Astrocyte (in vitro differentiated cells and primary cell): ENCODE measurements at regions not wholly inside any gene's neighbourhood (a gene's known extent, or its start where the extent isn't known, plus 50 kb on each side); places are given as distances from the start of the nearest gene placed in this dataset.

Experiments used
- DNase-seq: peaks from one replicate; pipeline ENCODE4 v3.0.0-alpha.2; 2010; ENCODE audit warnings: low read depth
- FAIRE-seq: peaks from 2 replicates; lab custom pipeline; 2011; peaks lifted over from hg19 to GRCh38; lab: Jason Lieb, UNC
- H2AFZ ChIP-seq: 2 replicates; pipeline ENCODE4 v1.6.0; 2012; ENCODE audit warnings: low read depth, low read length, inconsistent platforms
- H3K27ac ChIP-seq: 2 replicates; pipeline ENCODE4 v1.5.1; 2011; ENCODE audit warnings: low read depth, low read length, inconsistent platforms
- H3K27me3 ChIP-seq: 2 replicates; pipeline ENCODE4 v1.6.0; 2011; ENCODE audit warnings: low read length, inconsistent platforms; ENCODE audit not compliant: insufficient read depth
- H3K36me3 ChIP-seq: 2 replicates; pipeline ENCODE4 v1.5.1; 2011; ENCODE audit warnings: low read length, inconsistent platforms; ENCODE audit not compliant: insufficient read depth
- H3K4me1 ChIP-seq: 2 replicates; pipeline ENCODE4 v1.5.1; 2011; ENCODE audit warnings: low read length, inconsistent platforms; ENCODE audit not compliant: insufficient read depth
- H3K4me2 ChIP-seq: 2 replicates; pipeline ENCODE4 v1.6.0; 2012; ENCODE audit warnings: low read length, inconsistent platforms
- H3K4me3 ChIP-seq: 2 replicates; pipeline ENCODE4 v1.5.1; 2011; ENCODE audit warnings: low read depth, mild to moderate bottlenecking, low read length, inconsistent platforms; ENCODE audit not compliant: insufficient read depth
- H3K79me2 ChIP-seq: 2 replicates; pipeline ENCODE4 v1.6.0; 2012; ENCODE audit warnings: mild to moderate bottlenecking, low read length, inconsistent platforms; ENCODE audit not compliant: insufficient read depth
- H3K9ac ChIP-seq: 2 replicates; pipeline ENCODE4 v1.6.0; 2012; ENCODE audit warnings: mild to moderate bottlenecking, low read length, inconsistent platforms
- H3K9me3 ChIP-seq: 2 replicates; pipeline ENCODE4 v1.5.1; 2012; ENCODE audit warnings: low read depth, mild to moderate bottlenecking, low read length, inconsistent platforms; ENCODE audit not compliant: insufficient read depth
- H4K20me1 ChIP-seq: 2 replicates; pipeline ENCODE4 v1.6.0; 2012; ENCODE audit warnings: low read length, inconsistent platforms; ENCODE audit not compliant: insufficient read depth
- H3K27ac Mint-ChIP-seq: one replicate; pipeline ENCODE4 v1.8.0; 2021; ENCODE audit warnings: mild to moderate bottlenecking, mixed read lengths; ENCODE audit not compliant: unreplicated experiment
- H3K27me3 Mint-ChIP-seq: one replicate; pipeline ENCODE4 v1.8.0; 2021; ENCODE audit warnings: low read depth, mixed read lengths; ENCODE audit not compliant: unreplicated experiment
- H3K36me3 Mint-ChIP-seq: one replicate; pipeline ENCODE4 v1.8.0; 2021; ENCODE audit warnings: low read depth, mixed read lengths; ENCODE audit not compliant: unreplicated experiment
- H3K4me1 Mint-ChIP-seq: one replicate; pipeline ENCODE4 v1.8.0; 2021; ENCODE audit warnings: low read depth, mixed read lengths; ENCODE audit not compliant: unreplicated experiment
- H3K4me3 Mint-ChIP-seq: one replicate; pipeline ENCODE4 v1.8.0; 2021; ENCODE audit warnings: mild to moderate bottlenecking, moderate library complexity, mixed read lengths; ENCODE audit not compliant: unreplicated experiment
- H3K9me3 Mint-ChIP-seq: one replicate; pipeline ENCODE4 v1.8.0; 2021; ENCODE audit warnings: mild to moderate bottlenecking, mixed read lengths; ENCODE audit not compliant: unreplicated experiment
- EZH2 ChIP-seq: IDR thresholded peaks from 2 replicates; pipeline ENCODE4 v1.6.1; 2012; ENCODE audit warnings: mild to moderate bottlenecking, low read length, inconsistent platforms; ENCODE audit not compliant: insufficient read depth
- TF ChIP-seq, protein P1 (sequence below): IDR thresholded peaks from 2 replicates; pipeline ENCODE4 v1.5.1; 2011; ENCODE audit warnings: low read depth, mild to moderate bottlenecking, inconsistent platforms, low read length, moderate library complexity; ENCODE audit not compliant: insufficient read depth

DNA sequence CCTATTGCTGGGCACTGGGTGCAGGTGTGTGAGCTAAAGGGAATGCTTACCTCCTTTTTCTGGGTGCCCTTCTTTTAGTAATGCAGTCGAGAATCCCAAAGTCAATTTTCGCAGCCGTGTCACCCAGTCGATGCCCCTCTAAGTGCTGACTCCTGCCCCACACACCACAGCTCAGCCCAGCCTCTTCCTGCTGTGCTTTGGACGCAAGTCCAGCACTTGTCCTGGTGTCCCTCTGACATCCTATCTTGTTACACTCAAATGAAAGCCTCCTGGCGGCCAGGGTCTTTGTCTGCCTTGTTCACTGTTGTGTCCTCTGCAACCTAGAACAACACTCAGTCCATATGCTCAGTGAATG is 58.5 kb upstream of the RUNX3 start:
- no peaks in the 10 kb centered on the region for H3K9me3 ChIP-seq
- FAIRE-seq, result no peak
- no peaks in the 10 kb centered on the region for H3K4me1 ChIP-seq
- H3K27me3 ChIP-seq, result peaks cover 29% of the 10 kb centered on the region
- no peaks in the 10 kb centered on the region for H3K36me3 Mint-ChIP-seq
- no peak overlapping the region for H3K9ac ChIP-seq
- no peak overlapping the region for H3K27ac Mint-ChIP-seq
- H3K4me3 ChIP-seq, result no peak overlapping the region
- peaks cover 13% of the 10 kb centered on the region for H3K9me3 Mint-ChIP-seq
- H3K4me3 Mint-ChIP-seq, result no peak overlapping the region
- H3K27ac ChIP-seq, result no peak overlapping the region
- no peak overlapping the region for H3K4me2 ChIP-seq
- no peak for TF ChIP-seq EZH2
- TF ChIP-seq, protein P1, sequence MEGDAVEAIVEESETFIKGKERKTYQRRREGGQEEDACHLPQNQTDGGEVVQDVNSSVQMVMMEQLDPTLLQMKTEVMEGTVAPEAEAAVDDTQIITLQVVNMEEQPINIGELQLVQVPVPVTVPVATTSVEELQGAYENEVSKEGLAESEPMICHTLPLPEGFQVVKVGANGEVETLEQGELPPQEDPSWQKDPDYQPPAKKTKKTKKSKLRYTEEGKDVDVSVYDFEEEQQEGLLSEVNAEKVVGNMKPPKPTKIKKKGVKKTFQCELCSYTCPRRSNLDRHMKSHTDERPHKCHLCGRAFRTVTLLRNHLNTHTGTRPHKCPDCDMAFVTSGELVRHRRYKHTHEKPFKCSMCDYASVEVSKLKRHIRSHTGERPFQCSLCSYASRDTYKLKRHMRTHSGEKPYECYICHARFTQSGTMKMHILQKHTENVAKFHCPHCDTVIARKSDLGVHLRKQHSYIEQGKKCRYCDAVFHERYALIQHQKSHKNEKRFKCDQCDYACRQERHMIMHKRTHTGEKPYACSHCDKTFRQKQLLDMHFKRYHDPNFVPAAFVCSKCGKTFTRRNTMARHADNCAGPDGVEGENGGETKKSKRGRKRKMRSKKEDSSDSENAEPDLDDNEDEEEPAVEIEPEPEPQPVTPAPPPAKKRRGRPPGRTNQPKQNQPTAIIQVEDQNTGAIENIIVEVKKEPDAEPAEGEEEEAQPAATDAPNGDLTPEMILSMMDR, result no peak
- peaks cover 37% of the 10 kb centered on the region for H3K27me3 Mint-ChIP-seq
- peaks cover 5% of the 10 kb centered on the region for H3K4me1 Mint-ChIP-seq
- DNase-seq, result no peak
- H2AFZ ChIP-seq, result no peak overlapping the region
- H4K20me1 ChIP-seq, result no peaks in the 10 kb centered on the region
- no peaks in the 10 kb centered on the region for H3K36me3 ChIP-seq
- no peaks in the 10 kb centered on the region for H3K79me2 ChIP-seq

DNA sequence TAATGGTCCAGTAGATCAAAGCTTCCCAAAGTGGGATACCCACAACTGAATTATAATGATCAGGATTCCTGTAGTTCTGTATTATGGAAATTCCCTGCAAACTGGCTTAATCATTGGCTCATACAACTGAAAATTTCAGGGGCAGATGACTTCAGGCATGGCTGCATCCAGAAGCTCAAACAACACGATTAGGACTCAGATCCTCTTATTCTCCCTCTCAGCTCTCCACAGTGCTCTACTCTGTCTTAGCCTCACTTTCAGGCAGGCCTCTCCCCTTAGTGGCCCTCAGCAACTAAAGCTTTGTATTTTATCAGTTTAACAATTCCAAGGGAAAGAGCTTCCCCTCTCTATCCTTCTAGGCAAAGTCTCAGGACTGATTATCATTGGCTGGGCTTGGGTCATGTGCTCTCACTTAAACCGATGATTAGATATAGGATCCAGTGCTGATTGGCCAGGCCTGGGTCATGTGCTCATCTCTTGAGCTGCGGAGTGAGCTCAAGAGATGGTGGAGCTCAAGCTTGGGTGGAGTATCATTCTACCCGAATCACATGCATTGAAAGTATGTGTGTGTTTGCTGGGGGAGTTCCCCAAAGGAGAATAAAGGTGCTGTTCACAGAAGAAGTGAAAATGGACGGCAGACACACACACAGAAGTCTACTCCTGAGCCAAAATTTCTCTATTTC is 57.9 kb upstream of the RUNX3 start:
- Histone ChIP-seq H3K4me1 (no peaks in the 10 kb centered on the region), H3K27me3 (peaks cover 25% of the 10 kb centered on the region)
- no peak for FAIRE-seq

DNA sequence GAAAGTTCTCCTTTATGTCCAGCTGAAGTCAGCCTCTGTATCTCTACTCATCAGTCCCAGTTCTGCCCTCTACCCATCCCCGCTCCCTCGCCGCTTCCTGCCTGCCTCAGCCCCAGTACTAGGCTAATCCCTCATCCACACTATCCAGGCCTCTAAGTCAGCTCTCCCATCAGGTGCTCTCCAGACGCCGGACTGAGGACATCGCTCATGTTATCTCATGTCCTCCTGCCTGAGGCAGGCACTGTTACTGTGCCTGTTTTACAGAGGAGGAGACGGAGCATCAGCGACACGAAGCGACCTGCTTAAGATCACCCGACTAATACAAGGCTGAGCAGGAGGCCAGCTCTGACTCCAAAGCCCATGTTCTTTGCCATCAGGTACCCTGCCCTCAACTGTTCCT is 57.3 kb upstream of the RUNX3 start:
- DNase-seq (no peak), FAIRE-seq (no peak)
- Mint-ChIP-seq H3K4me3 (no peak overlapping the region), H3K36me3 (peaks cover 2% of the 10 kb centered on the region), H3K9me3 (peaks cover 10% of the 10 kb centered on the region), H3K27ac (no peak overlapping the region), H3K27me3 (peaks cover 39% of the 10 kb centered on the region), H3K4me1 (peaks cover 8% of the 10 kb centered on the region)
- Histone ChIP-seq H4K20me1 (no peaks in the 10 kb centered on the region), H3K27ac (no peak overlapping the region), H3K4me2 (no peak overlapping the region), H3K9ac (no peak overlapping the region), H3K4me3 (no peak overlapping the region), H3K9me3 (no peaks in the 10 kb centered on the region), H3K4me1 (no peaks in the 10 kb centered on the region), H3K79me2 (no peaks in the 10 kb centered on the region), H3K27me3 (peaks cover 25% of the 10 kb centered on the region), H3K36me3 (no peaks in the 10 kb centered on the region), H2AFZ (no peak overlapping the region)
- TF ChIP-seq, protein P1, result no peak
- TF ChIP-seq EZH2, result no peak

More for the DNA sequence above, 57.9 kb upstream of the RUNX3 start:
- Histone ChIP-seq H3K9ac (no peak overlapping the region), H3K79me2 (no peaks in the 10 kb centered on the region), H2AFZ (no peak overlapping the region), H3K27ac (no peak overlapping the region), H3K4me3 (no peak overlapping the region), H3K4me2 (no peak overlapping the region), H3K9me3 (no peaks in the 10 kb centered on the region), H4K20me1 (no peaks in the 10 kb centered on the region), H3K36me3 (no peaks in the 10 kb centered on the region)
- Mint-ChIP-seq H3K4me1 (peaks cover 8% of the 10 kb centered on the region), H3K27ac (no peak overlapping the region), H3K36me3 (peaks cover 2% of the 10 kb centered on the region), H3K27me3 (peaks cover 38% of the 10 kb centered on the region), H3K4me3 (no peak overlapping the region), H3K9me3 (peaks cover 13% of the 10 kb centered on the region)
- no peak for DNase-seq
- TF ChIP-seq, protein P1, result no peak
- no peak for TF ChIP-seq EZH2
